ENCODE measurements at regions not wholly inside any gene's neighbourhood (a gene's known extent, or its start where the extent isn't known, plus 50 kb on each side); places are given as distances from the start of the nearest gene placed in this dataset.

- TF ChIP-seq CTCF (IDR thresholded peaks at IDR 0.05) (no peak), POLR2A (IDR thresholded peaks at IDR 0.05) (no peak)
Observed at GRCh38 chr5:62214701-62215100, 91.3 kb upstream of the KIF2A start.

Measured in lower leg skin (tissue), 3 donors.